HepG2 (cell line): ENCODE measurements at regions not wholly inside any gene's neighbourhood (a gene's known extent, or its start where the extent isn't known, plus 50 kb on each side); places are given as distances from the start of the nearest gene placed in this dataset.

Source experiments
- CTCF ChIP-seq: sonication (generic); formaldehyde crosslinking; IDR thresholded peaks from 2 replicates; pipeline ENCODE4 v1.5.0; 2020; ENCODE audit warnings: mild to moderate bottlenecking, missing genetic modification reagents, moderate library complexity
- EHMT2 ChIP-seq: fragments of 200-600 bp; sonication (generic); IDR thresholded peaks from 2 replicates; pipeline ENCODE4 v1.7.0; 2017; ENCODE audit warnings: antibody characterized with exemption, low read depth, low read length, borderline replicate concordance
- KDM6A ChIP-seq: IDR thresholded peaks from 2 replicates; pipeline ENCODE4 v1.6.1; 2016; ENCODE audit warnings: low read depth
- NFAT5 ChIP-seq: sonication (generic); formaldehyde crosslinking; IDR thresholded peaks from 2 replicates; pipeline ENCODE4 v1.4.0; 2020; ENCODE audit warnings: missing genetic modification reagents
- TCF7L2 ChIP-seq: IDR thresholded peaks from 2 replicates; pipeline ENCODE4 v1.6.1; 2011; ENCODE audit warnings: mild to moderate bottlenecking, low read depth, low read length, moderate library complexity
- ZNF205 ChIP-seq: IDR thresholded peaks from 2 replicates; pipeline ENCODE4 v1.6.1; 2018; ENCODE audit warnings: missing biosample characterization, missing genetic modification reagents
- ZNF460 ChIP-seq: sonication (generic); formaldehyde crosslinking; IDR thresholded peaks from 2 replicates; pipeline ENCODE4 v1.5.1; 2020; ENCODE audit warnings: missing genetic modification reagents, mild to moderate bottlenecking, borderline replicate concordance
- ZNF841 ChIP-seq: sonication (generic); formaldehyde crosslinking; IDR thresholded peaks from 2 replicates; pipeline ENCODE4 v1.8.1; 2023; ENCODE audit warnings: missing genetic modification reagents, borderline replicate concordance

- TF ChIP-seq EHMT2: no peak
- no peak for TF ChIP-seq CTCF (CRISPR knock-in tag)
- TF ChIP-seq ZNF205: no peak
- no peak for TF ChIP-seq ZNF841 (CRISPR knock-in tag)
- no peak for TF ChIP-seq KDM6A (CRISPR knock-in tag)
- no peak for TF ChIP-seq ZNF460 (CRISPR knock-in tag)
- TF ChIP-seq TCF7L2: no peak
- no peak for TF ChIP-seq NFAT5 (CRISPR knock-in tag)
These were observed 1295.5 kb upstream of the NCAM2 start for GRCh38 chr21:19702726-19703125.
